HUES48 (cell line): ENCODE measurements at regions not wholly inside any gene's neighbourhood (a gene's known extent, or its start where the extent isn't known, plus 50 kb on each side); places are given as distances from the start of the nearest gene placed in this dataset.

ENCODE experiments used
- H3K27ac ChIP-seq: one replicate; pipeline ENCODE4 v1.7.0; 2013; ENCODE audit warnings: low read depth, low read length, inconsistent platforms
- H3K27me3 ChIP-seq: 2 replicates; pipeline ENCODE4 v1.6.1; 2013; ENCODE audit warnings: mild to moderate bottlenecking, low read length; ENCODE audit not compliant: control insufficient read depth, insufficient read depth
- H3K36me3 ChIP-seq: 2 replicates; pipeline ENCODE4 v1.6.1; 2013; ENCODE audit warnings: low read length; ENCODE audit not compliant: control insufficient read depth, insufficient read depth
- H3K4me1 ChIP-seq: 2 replicates; pipeline ENCODE4 v1.6.1; 2013; ENCODE audit warnings: mild to moderate bottlenecking, low read length; ENCODE audit not compliant: control insufficient read depth, insufficient read depth
- H3K4me3 ChIP-seq: 2 replicates; pipeline ENCODE4 v1.5.1; 2013; ENCODE audit warnings: mild to moderate bottlenecking, low read depth, low read length
- H3K9ac ChIP-seq: 2 replicates; pipeline ENCODE4 v1.6.1; 2013; ENCODE audit warnings: mild to moderate bottlenecking, low read depth, low read length, moderate library complexity
- H3K9me3 ChIP-seq: 2 replicates; pipeline ENCODE4 v1.6.1; 2013; ENCODE audit warnings: low read length; ENCODE audit not compliant: control insufficient read depth, insufficient read depth

DNA sequence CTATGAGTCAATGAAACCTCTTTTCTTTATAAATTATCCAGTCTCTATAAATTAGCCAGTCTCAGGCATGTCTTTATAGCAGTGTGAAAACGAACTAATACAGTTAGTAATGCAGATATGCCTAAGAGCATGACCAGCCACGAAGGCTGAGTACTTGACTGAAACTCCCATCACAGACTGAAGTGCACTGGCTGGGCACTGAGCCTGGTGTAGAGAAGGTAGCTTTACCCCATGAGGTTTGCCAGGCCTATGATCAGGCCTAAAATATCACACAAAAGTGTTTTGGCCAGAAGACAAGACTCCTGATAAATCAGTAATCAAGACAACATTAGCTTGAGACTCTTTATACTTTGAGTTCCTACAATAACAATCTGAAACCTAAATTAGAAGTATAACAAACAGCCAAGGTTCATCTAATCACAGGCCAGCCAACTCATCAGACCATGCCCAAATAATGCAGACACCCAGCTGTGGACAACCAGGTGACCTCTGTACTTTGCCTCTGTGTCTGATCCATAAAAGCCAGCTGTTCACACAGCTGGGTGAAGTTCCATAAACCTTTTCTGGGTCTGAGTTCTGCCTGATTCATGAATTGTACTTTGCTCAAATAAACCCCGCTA, 771.8 kb upstream of the SLITRK1 start:
- Histone ChIP-seq H3K9ac (no peak overlapping the region; the same call in 1 of the 2 replicates), H3K36me3 (no peaks in the 10 kb centered on the region), H3K4me1 (peaks cover 41% of the 10 kb centered on the region), H3K4me3 (no peak overlapping the region), H3K27me3 (no peaks in the 10 kb centered on the region), H3K9me3 (peaks cover 11% of the 10 kb centered on the region; the same call in 1 of the 2 replicates), H3K27ac (peak overlapping the region; percentile 97)

GRCh38 chr13:84651705-84652104, 769.4 kb upstream of the SLITRK1 start:
- H3K4me3 ChIP-seq: no peak overlapping the region
- no peak overlapping the region for H3K9ac ChIP-seq
- no peaks in the 10 kb centered on the region for H3K27me3 ChIP-seq
- H3K4me1 ChIP-seq: peaks cover 26% of the 10 kb centered on the region
- H3K27ac ChIP-seq: no peak overlapping the region
- no peaks in the 10 kb centered on the region for H3K36me3 ChIP-seq
- H3K9me3 ChIP-seq: peaks cover 11% of the 10 kb centered on the region; the same call in 1 of the 2 replicates

- Histone ChIP-seq H3K27me3 (no peaks in the 10 kb centered on the region), H3K27ac (no peak overlapping the region)
Measured at GRCh38 chr13:84651288-84651687, 769.0 kb upstream of the SLITRK1 start.

GRCh38 chr13:84649853-84650252, 767.6 kb upstream of the SLITRK1 start:
- H3K4me3 ChIP-seq: no peak overlapping the region
- H3K9ac ChIP-seq: no peak overlapping the region
- H3K27me3 ChIP-seq: no peaks in the 10 kb centered on the region
- no peak overlapping the region for H3K27ac ChIP-seq
- no peaks in the 10 kb centered on the region for H3K36me3 ChIP-seq
- peaks cover 10% of the 10 kb centered on the region for H3K4me1 ChIP-seq
- H3K9me3 ChIP-seq: peaks cover 11% of the 10 kb centered on the region; the same call in 1 of the 2 replicates

More at GRCh38 chr13:84651288-84651687, 769.0 kb upstream of the SLITRK1 start:
- Histone ChIP-seq H3K9me3 (peaks cover 11% of the 10 kb centered on the region; the same call in 1 of the 2 replicates), H3K36me3 (no peaks in the 10 kb centered on the region), H3K9ac (no peak overlapping the region), H3K4me3 (no peak overlapping the region), H3K4me1 (peaks cover 23% of the 10 kb centered on the region)

GRCh38 chr13:84648069-84648640, 765.9 kb upstream of the SLITRK1 start:
- Histone ChIP-seq H3K4me1 (peaks cover 3% of the 10 kb centered on the region; the same call in 1 of the 2 replicates), H3K36me3 (no peaks in the 10 kb centered on the region), H3K4me3 (no peak overlapping the region), H3K9me3 (peaks cover 6% of the 10 kb centered on the region; the same call in 1 of the 2 replicates), H3K9ac (no peak overlapping the region), H3K27me3 (no peaks in the 10 kb centered on the region), H3K27ac (no peak overlapping the region)

- Histone ChIP-seq H3K4me1 (peaks cover 3% of the 10 kb centered on the region; the same call in 1 of the 2 replicates), H3K9me3 (peaks cover 3% of the 10 kb centered on the region; the same call in 1 of the 2 replicates), H3K27me3 (no peaks in the 10 kb centered on the region), H3K36me3 (no peaks in the 10 kb centered on the region), H3K27ac (no peak overlapping the region), H3K4me3 (no peak overlapping the region), H3K9ac (no peak overlapping the region)
Measured at GRCh38 chr13:84646957-84647356, 764.7 kb upstream of the SLITRK1 start.

- Histone ChIP-seq H3K36me3 (no peaks in the 10 kb centered on the region), H3K4me1 (peaks cover 3% of the 10 kb centered on the region; the same call in 1 of the 2 replicates), H3K4me3 (no peak overlapping the region), H3K9me3 (no peaks in the 10 kb centered on the region), H3K9ac (no peak overlapping the region), H3K27ac (no peak overlapping the region), H3K27me3 (no peaks in the 10 kb centered on the region)
Measured at GRCh38 chr13:84645196-84646012, 763.1 kb upstream of the SLITRK1 start.

DNA sequence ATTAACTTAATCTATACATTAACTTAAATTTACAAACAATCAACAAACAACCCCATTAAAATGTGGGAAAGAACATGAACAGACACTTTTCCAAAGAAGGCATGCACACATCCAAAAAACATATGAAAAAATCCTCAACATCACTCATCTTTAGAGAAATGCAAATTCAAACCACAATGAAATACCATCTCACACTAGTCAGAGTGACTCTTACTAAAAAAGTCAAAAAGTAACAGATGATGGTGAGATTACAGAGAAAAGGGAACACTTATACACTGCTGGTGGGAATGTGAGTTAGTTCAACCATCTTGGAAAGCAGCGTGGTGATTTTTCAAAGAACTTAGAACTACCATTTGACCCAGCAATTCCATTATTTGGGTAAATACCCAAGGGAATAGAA, 759.2 kb upstream of the SLITRK1 start:
- Histone ChIP-seq H3K27ac (no peak overlapping the region), H3K9me3 (no peaks in the 10 kb centered on the region), H3K9ac (no peak overlapping the region), H3K4me3 (no peak overlapping the region), H3K36me3 (no peaks in the 10 kb centered on the region), H3K27me3 (no peaks in the 10 kb centered on the region), H3K4me1 (no peaks in the 10 kb centered on the region)

- Histone ChIP-seq H3K36me3 (no peaks in the 10 kb centered on the region), H3K9me3 (no peaks in the 10 kb centered on the region), H3K4me3 (no peak overlapping the region), H3K4me1 (no peaks in the 10 kb centered on the region), H3K27me3 (no peaks in the 10 kb centered on the region), H3K9ac (no peak overlapping the region), H3K27ac (no peak overlapping the region)
Measured at GRCh38 chr13:84640691-84641090, 758.4 kb upstream of the SLITRK1 start.

GRCh38 chr13:84630476-84630875, 748.2 kb upstream of the SLITRK1 start:
- no peaks in the 10 kb centered on the region for H3K27me3 ChIP-seq
- H3K9ac ChIP-seq: no peak overlapping the region
- H3K4me3 ChIP-seq: no peak overlapping the region
- no peaks in the 10 kb centered on the region for H3K9me3 ChIP-seq
- no peaks in the 10 kb centered on the region for H3K36me3 ChIP-seq
- no peaks in the 10 kb centered on the region for H3K4me1 ChIP-seq
- H3K27ac ChIP-seq: no peak overlapping the region

- Histone ChIP-seq H3K27me3 (no peaks in the 10 kb centered on the region), H3K36me3 (no peaks in the 10 kb centered on the region), H3K4me3 (no peak overlapping the region), H3K4me1 (no peaks in the 10 kb centered on the region), H3K9me3 (no peaks in the 10 kb centered on the region), H3K27ac (no peak overlapping the region), H3K9ac (no peak overlapping the region)
Measured at GRCh38 chr13:84616864-84617263, 734.6 kb upstream of the SLITRK1 start.
